WI38 (cell line): ENCODE measurements at regions not wholly inside any gene's neighbourhood (a gene's known extent, or its start where the extent isn't known, plus 50 kb on each side); places are given as distances from the start of the nearest gene placed in this dataset.

Source experiments
- H3K4me3 ChIP-seq: 2 replicates; pipeline ENCODE4 v1.5.1; 2011; ENCODE audit warnings: low read depth, mild to moderate bottlenecking, control low read depth, low read length
- TF ChIP-seq, protein P1 (sequence below): IDR thresholded peaks from 2 replicates; pipeline ENCODE4 v1.5.1; 2012; ENCODE audit warnings: low read depth, mild to moderate bottlenecking, control low read depth, low read length

DNA sequence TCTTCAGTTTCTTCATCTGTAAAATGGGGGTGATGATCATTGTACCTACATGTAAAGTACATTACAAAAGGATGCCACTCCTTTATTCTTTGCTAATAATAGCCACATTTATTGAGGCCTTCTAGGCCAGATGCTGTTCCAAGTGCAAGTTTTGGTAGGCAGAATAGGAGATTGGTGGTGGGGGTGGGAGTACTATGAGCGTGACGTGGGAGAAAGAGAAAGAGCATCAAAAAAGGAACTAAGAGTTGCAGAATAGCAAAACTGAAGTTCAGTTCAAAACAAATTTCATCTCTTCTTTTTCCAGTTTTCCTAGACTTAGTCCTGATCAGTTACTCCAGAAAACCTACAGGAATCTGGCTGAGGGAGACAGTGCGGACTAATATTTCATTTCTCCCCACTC, 174.1 kb downstream of the SNX18 start:
- TF ChIP-seq, protein P1, sequence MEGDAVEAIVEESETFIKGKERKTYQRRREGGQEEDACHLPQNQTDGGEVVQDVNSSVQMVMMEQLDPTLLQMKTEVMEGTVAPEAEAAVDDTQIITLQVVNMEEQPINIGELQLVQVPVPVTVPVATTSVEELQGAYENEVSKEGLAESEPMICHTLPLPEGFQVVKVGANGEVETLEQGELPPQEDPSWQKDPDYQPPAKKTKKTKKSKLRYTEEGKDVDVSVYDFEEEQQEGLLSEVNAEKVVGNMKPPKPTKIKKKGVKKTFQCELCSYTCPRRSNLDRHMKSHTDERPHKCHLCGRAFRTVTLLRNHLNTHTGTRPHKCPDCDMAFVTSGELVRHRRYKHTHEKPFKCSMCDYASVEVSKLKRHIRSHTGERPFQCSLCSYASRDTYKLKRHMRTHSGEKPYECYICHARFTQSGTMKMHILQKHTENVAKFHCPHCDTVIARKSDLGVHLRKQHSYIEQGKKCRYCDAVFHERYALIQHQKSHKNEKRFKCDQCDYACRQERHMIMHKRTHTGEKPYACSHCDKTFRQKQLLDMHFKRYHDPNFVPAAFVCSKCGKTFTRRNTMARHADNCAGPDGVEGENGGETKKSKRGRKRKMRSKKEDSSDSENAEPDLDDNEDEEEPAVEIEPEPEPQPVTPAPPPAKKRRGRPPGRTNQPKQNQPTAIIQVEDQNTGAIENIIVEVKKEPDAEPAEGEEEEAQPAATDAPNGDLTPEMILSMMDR, result no peak
- H3K4me3 ChIP-seq, result no peak overlapping the region

DNA sequence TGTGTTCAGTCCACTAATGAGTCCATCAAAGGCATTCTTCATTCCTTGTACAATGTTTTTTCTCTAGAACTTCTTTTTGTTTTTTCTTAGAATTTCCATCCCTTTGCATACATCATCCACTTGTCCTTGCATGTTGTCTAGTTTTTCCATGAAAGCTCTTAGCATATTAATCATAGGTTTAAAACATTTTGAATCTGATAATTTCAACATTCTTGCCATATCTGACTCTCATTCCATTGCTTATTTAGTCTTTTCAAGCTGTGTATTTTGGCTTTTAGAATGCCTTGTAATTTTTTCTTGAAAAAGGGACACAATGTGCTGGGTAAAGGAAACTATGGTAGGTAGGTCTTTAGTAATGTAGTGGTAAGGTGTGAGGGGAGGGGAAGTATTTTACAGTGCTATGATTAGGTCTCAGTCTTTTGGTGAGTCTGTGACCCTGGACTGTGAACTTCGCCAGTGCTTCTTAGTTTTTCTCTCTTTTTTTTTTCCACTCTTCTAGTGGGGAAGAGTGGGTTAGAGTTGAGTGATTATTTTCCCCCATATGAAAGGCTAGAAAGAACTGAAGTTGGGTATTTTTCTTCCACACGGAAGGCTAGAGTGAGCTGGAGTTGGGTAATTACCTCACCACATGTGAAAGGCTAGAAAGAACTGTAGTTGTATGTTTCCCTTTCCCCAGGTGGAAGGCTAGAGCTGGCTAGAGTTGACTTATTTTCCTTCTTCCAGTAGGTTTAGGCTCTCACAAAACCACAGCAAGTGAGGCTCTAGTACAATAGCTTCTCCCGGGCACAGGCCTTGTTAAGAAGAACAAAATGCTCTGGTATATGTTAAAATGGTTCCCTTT, 172.1 kb downstream of the SNX18 start:
- TF ChIP-seq, protein P1, result no peak
- H3K4me3 ChIP-seq, result no peak overlapping the region

DNA sequence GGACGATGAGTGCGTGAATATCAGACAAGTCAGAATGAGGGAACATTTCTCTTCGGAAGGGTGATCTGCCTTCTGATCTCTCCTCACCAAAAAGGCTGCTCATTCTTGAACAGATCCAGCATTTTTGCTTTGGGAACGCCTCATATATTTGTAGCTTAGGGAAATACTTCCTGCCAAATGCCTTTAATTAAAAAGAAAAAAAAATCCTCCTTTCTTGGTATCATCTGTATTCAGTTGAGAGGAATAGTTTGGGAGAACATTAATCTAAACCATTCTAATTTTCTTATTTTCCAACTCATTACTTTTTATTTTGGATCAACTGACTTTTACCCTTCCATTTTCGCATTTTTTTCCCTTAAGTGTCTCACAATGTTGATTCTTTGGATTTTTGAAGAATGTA, 163.4 kb downstream of the SNX18 start:
- no peak overlapping the region for H3K4me3 ChIP-seq
- TF ChIP-seq, protein P1, result no peak

DNA sequence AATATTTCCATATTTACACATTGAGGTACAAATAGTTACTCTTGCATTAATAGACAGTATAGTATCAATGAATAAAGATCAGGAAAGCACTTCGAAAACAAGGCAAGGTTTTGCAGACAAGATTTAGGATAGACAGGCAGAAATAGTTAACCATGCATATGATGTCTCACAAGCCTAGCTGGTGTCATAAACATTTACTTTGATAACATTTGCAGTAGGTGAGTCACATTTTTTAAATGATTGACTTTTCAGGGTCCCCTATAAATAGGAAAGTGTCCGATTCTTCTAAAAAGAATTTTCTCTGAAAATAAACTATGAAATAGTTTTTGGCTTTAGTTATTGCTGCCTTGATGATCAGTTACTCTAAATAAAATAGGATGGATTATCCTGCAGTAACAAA, 162.1 kb downstream of the SNX18 start:
- TF ChIP-seq, protein P1, result no peak
- no peak overlapping the region for H3K4me3 ChIP-seq

DNA sequence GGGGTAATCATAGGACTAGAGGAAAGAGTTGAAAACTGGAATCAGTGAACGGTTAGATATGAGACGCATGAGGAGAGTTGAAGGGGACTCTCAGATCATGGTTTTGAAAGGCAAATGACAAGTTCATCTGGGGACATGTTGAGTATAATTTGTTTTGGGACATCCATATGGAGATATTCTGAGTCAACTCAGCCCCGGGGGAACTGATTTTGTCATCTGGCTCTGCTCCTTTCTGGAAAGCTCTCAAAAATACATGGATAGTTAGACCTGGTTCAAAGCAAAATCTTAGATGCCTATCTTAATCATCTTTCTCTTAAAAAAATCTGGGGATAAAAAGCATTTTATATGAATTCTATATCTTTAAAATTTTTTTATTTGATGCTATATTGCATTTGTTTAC, 161.2 kb downstream of the SNX18 start:
- H3K4me3 ChIP-seq, result no peak overlapping the region
- TF ChIP-seq, protein P1, result no peak

DNA sequence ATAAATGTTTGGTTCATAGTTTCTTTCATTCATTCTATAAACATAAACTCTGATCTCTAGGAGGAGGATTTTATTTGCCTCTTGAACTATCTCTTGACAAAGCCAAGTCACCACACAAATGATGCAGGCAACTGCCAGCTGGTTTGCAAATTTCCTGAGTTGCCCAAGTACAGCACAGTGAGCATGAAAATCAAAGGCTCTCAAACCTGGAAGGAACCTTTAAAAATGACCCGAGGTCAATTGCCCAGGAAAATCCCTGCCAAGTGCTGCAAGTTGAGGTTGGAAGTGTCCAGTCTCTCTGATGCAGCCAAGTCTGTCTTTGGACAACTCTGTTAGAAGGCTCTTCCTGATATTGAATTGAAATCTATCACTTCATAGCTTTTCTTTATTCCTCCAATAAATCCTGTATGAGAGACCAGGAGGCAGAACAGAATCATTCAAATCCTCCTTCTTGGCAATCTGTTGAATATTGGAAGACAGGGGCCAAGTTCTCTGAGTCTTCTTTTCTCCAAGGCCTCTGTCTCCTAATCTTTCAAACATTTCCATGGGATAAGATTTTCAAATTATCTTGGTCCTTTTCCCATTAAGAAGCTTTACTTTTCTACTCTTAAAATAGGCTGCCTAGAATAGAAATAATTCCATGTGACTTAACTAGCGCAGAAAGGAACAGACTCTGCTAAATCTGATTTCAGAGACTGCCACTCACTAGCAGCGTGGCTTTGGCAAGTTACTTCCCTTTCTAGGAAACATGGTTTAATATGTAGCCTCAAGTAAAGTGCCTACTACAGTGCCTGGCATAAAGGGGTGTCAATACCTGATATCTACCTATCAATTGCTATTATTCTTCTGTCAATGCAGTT, 159.2 kb downstream of the SNX18 start:
- no peak overlapping the region for H3K4me3 ChIP-seq
- TF ChIP-seq, protein P1, result no peak
